SK-N-SH treated with all-trans-retinoic acid at 6 μM for 48 hours (cell line): ENCODE measurements at regions not wholly inside any gene's neighbourhood (a gene's known extent, or its start where the extent isn't known, plus 50 kb on each side); places are given as distances from the start of the nearest gene placed in this dataset.

Experiments used
- ATAC-seq: fragments of 200-7000 bp; cut with Tn5 transposase; 3 replicates; pipeline ENCODE4 v1.9.1; 2020; ENCODE audit warnings: mild to moderate bottlenecking, moderate library complexity
- ARNTL ChIP-seq: fragments of 450-650 bp; formaldehyde crosslinking; IDR thresholded peaks from 2 replicates; pipeline ENCODE4 v1.5.0; 2020; ENCODE audit warnings: low read depth, mild to moderate bottlenecking, moderate library complexity, borderline replicate concordance
- BACH2 ChIP-seq: fragments of 250-450 bp; sonication (Bioruptor Pico); IDR thresholded peaks from 2 replicates; pipeline ENCODE4 v1.9.0; 2021; ENCODE audit warnings: mild to moderate bottlenecking, borderline replicate concordance
- CREB5 ChIP-seq: fragments of 250-450 bp; sonication (Bioruptor Pico); IDR thresholded peaks from 2 replicates; pipeline ENCODE4 v1.5.1; 2020; ENCODE audit warnings: low read depth, mild to moderate bottlenecking, moderate library complexity
- CSDC2 ChIP-seq: fragments of 250-450 bp; sonication (Bioruptor Pico); IDR thresholded peaks from 2 replicates; pipeline ENCODE4 v1.5.0; 2020; ENCODE audit warnings: mild to moderate bottlenecking, moderate library complexity
- CSRNP3 ChIP-seq: fragments of 250-450 bp; sonication (Bioruptor Pico); IDR thresholded peaks from 2 replicates; pipeline ENCODE4 v1.5.1; 2021; ENCODE audit warnings: mild to moderate bottlenecking, moderate library complexity
- ESRRG ChIP-seq: fragments of 250-450 bp; sonication (Bioruptor Pico); IDR thresholded peaks from 2 replicates; pipeline ENCODE4 v1.6.1; 2021; ENCODE audit warnings: mild to moderate bottlenecking
- GLIS3 ChIP-seq: fragments of 250-450 bp; sonication (Bioruptor Pico); IDR thresholded peaks from 2 replicates; pipeline ENCODE4 v1.5.0; 2020; ENCODE audit warnings: mild to moderate bottlenecking, moderate library complexity
- ISL1 ChIP-seq: fragments of 250-450 bp; sonication (Bioruptor Pico); IDR thresholded peaks from 2 replicates; pipeline ENCODE4 v2.1.2; 2022; ENCODE audit warnings: mild to moderate bottlenecking, moderate library complexity
- OSR1 ChIP-seq: fragments of 250-450 bp; sonication (Bioruptor Pico); IDR thresholded peaks from 2 replicates; pipeline ENCODE4 v1.8.0; 2022; ENCODE audit warnings: moderate library complexity, mild to moderate bottlenecking, inconsistent platforms
- PATZ1 ChIP-seq: fragments of 250-450 bp; sonication (Bioruptor Pico); IDR thresholded peaks from 2 replicates; pipeline ENCODE4 v1.8.0; 2020; ENCODE audit warnings: mild to moderate bottlenecking, moderate library complexity, borderline replicate concordance
- PPARA ChIP-seq: fragments of 250-450 bp; sonication (Bioruptor Pico); IDR thresholded peaks from 2 replicates; pipeline ENCODE4 v1.5.0; 2020; ENCODE audit warnings: mild to moderate bottlenecking, borderline replicate concordance
- RARB ChIP-seq: fragments of 250-450 bp; sonication (Bioruptor Pico); IDR thresholded peaks from 2 replicates; pipeline ENCODE4 v1.8.0; 2021; ENCODE audit warnings: mild to moderate bottlenecking, moderate library complexity
- SNAI2 ChIP-seq: fragments of 250-450 bp; sonication (Bioruptor Pico); IDR thresholded peaks from 2 replicates; pipeline ENCODE4 v1.5.0; 2020; ENCODE audit warnings: mild to moderate bottlenecking, moderate library complexity
- TCF4 ChIP-seq: fragments of 250-450 bp; sonication (Bioruptor Pico); IDR thresholded peaks from 2 replicates; pipeline ENCODE4 v1.8.0; 2021; ENCODE audit warnings: mild to moderate bottlenecking, moderate library complexity, borderline replicate concordance
- TOX ChIP-seq: fragments of 250-450 bp; sonication (Bioruptor Pico); IDR thresholded peaks from 2 replicates; pipeline ENCODE4 v1.8.0; 2021; ENCODE audit warnings: mild to moderate bottlenecking, moderate library complexity, borderline replicate concordance
- TSHZ2 ChIP-seq: fragments of 250-450 bp; sonication (Bioruptor Pico); IDR thresholded peaks from 2 replicates; pipeline ENCODE4 v1.5.0; 2020; ENCODE audit warnings: mild to moderate bottlenecking, moderate library complexity
- ZC3H10 ChIP-seq: fragments of 250-450 bp; sonication (Bioruptor Pico); IDR thresholded peaks from 2 replicates; pipeline ENCODE4 v1.5.1; 2021; ENCODE audit warnings: mild to moderate bottlenecking, moderate library complexity
- ZFP30 ChIP-seq: fragments of 450-650 bp; formaldehyde crosslinking; IDR thresholded peaks from 2 replicates; pipeline ENCODE4 v1.5.0; 2022; ENCODE audit warnings: mild to moderate bottlenecking, moderate library complexity
- ZNF565 ChIP-seq: fragments of 450-650 bp; formaldehyde crosslinking; conservative IDR thresholded peaks from 2 replicates; pipeline ENCODE4 v1.5.0; 2020; ENCODE audit warnings: low read depth, mild to moderate bottlenecking, moderate library complexity
- ZNF70 ChIP-seq: fragments of 450-650 bp; formaldehyde crosslinking; IDR thresholded peaks from 2 replicates; pipeline ENCODE4 v1.5.0; 2020; ENCODE audit warnings: mild to moderate bottlenecking, moderate library complexity
- ZNF8 ChIP-seq: fragments of 450-650 bp; formaldehyde crosslinking; IDR thresholded peaks from 2 replicates; pipeline ENCODE4 v1.5.0; 2020; ENCODE audit warnings: mild to moderate bottlenecking, moderate library complexity

GRCh38 chr1:98304888-98305287, 356.6 kb upstream of the SNX7 start:
- no peak for TF ChIP-seq ZNF8 (CRISPR knock-in tag)
- TF ChIP-seq PPARA: no peak
- no peak for TF ChIP-seq SNAI2 (CRISPR knock-in tag)
- TF ChIP-seq CSRNP3 (CRISPR knock-in tag): no peak
- no peak for ATAC-seq

- TF ChIP-seq CSDC2 (CRISPR knock-in tag) (no peak), CREB5 (CRISPR knock-in tag) (no peak), ZFP30 (CRISPR knock-in tag) (no peak), ZNF565 (CRISPR knock-in tag) (no peak), BACH2 (CRISPR knock-in tag) (no peak), ESRRG (CRISPR knock-in tag) (no peak)
- no peak for ATAC-seq
Observed at GRCh38 chr1:98299861-98300260, 361.7 kb upstream of the SNX7 start.

- no peak for ATAC-seq
- TF ChIP-seq OSR1 (CRISPR knock-in tag) (no peak), ZNF565 (CRISPR knock-in tag) (no peak), CREB5 (CRISPR knock-in tag) (no peak), GLIS3 (CRISPR knock-in tag) (no peak), TSHZ2 (CRISPR knock-in tag) (no peak), TCF4 (CRISPR knock-in tag) (no peak), CSDC2 (CRISPR knock-in tag) (no peak), ZC3H10 (no peak), ZFP30 (CRISPR knock-in tag) (no peak), SNAI2 (CRISPR knock-in tag) (no peak), CSRNP3 (CRISPR knock-in tag) (no peak), ESRRG (CRISPR knock-in tag) (no peak)
Observed at GRCh38 chr1:98299313-98299712, 362.2 kb upstream of the SNX7 start.

- ATAC-seq: no peak
- TF ChIP-seq ARNTL (CRISPR knock-in tag) (no peak), ESRRG (CRISPR knock-in tag) (no peak), PATZ1 (CRISPR knock-in tag) (no peak), ISL1 (no peak), TOX (no peak), ZNF565 (CRISPR knock-in tag) (no peak), OSR1 (CRISPR knock-in tag) (no peak), RARB (CRISPR knock-in tag) (no peak), ZNF70 (CRISPR knock-in tag) (no peak), ZFP30 (CRISPR knock-in tag) (no peak), TSHZ2 (CRISPR knock-in tag) (no peak), ZNF8 (CRISPR knock-in tag) (no peak), CREB5 (CRISPR knock-in tag) (no peak), ZC3H10 (no peak), BACH2 (CRISPR knock-in tag) (no peak)
Observed at GRCh38 chr1:98298319-98298718, 363.2 kb upstream of the SNX7 start.
